HepG2 (cell line): ENCODE measurements at regions not wholly inside any gene's neighbourhood (a gene's known extent, or its start where the extent isn't known, plus 50 kb on each side); places are given as distances from the start of the nearest gene placed in this dataset.

ENCODE experiments used
- CC2D1A ChIP-seq: sonication (generic); formaldehyde crosslinking; IDR thresholded peaks from 2 replicates; pipeline ENCODE4 v1.8.1; 2023; ENCODE audit warnings: mild to moderate bottlenecking, missing genetic modification reagents
- CENPBD1 ChIP-seq: sonication (generic); formaldehyde crosslinking; IDR thresholded peaks from 2 replicates; pipeline ENCODE4 v1.8.0; 2022; ENCODE audit warnings: missing genetic modification reagents, low read depth, mild to moderate bottlenecking, borderline replicate concordance
- EHMT2 ChIP-seq: fragments of 200-600 bp; sonication (generic); IDR thresholded peaks from 2 replicates; pipeline ENCODE4 v1.7.0; 2017; ENCODE audit warnings: antibody characterized with exemption, low read depth, low read length, borderline replicate concordance
- HIVEP1 ChIP-seq: sonication (generic); formaldehyde crosslinking; IDR thresholded peaks from 2 replicates; pipeline ENCODE4 v1.4.0; 2020; ENCODE audit warnings: mild to moderate bottlenecking, missing genetic modification reagents
- HNRNPL ChIP-seq: fragments of 200-400 bp; formaldehyde crosslinking; IDR thresholded peaks from 2 replicates; pipeline ENCODE4 v1.6.1; 2017; ENCODE audit warnings: mild to moderate bottlenecking, low read depth, low read length
- HOXA3 ChIP-seq: sonication (generic); formaldehyde crosslinking; IDR thresholded peaks from 2 replicates; pipeline ENCODE4 v1.5.0; 2020; ENCODE audit warnings: missing genetic modification reagents
- KMT2A ChIP-seq: sonication (generic); formaldehyde crosslinking; IDR thresholded peaks from 2 replicates; pipeline ENCODE4 v1.4.0; 2020; ENCODE audit warnings: missing genetic modification reagents
- NFRKB ChIP-seq: fragments of 450-650 bp; IDR thresholded peaks from 2 replicates; pipeline ENCODE4 v1.6.1; 2017
- PBX2 ChIP-seq: IDR thresholded peaks from 2 replicates; pipeline ENCODE4 v1.6.1; 2016; ENCODE audit warnings: control low read depth
- POGK ChIP-seq: sonication (generic); formaldehyde crosslinking; conservative IDR thresholded peaks from 2 replicates; pipeline ENCODE4 v1.8.0; 2022; ENCODE audit warnings: mild to moderate bottlenecking, moderate library complexity, missing genetic modification reagents
- PPARG ChIP-seq: conservative IDR thresholded peaks from 2 replicates; pipeline ENCODE4 v1.6.1; 2016; ENCODE audit warnings: missing biosample characterization, missing genetic modification reagents
- TFDP2 ChIP-seq: sonication (generic); formaldehyde crosslinking; IDR thresholded peaks from 2 replicates; pipeline ENCODE4 v1.4.0; 2020; ENCODE audit warnings: missing genetic modification reagents
- ZGPAT ChIP-seq: IDR thresholded peaks from 2 replicates; pipeline ENCODE4 v1.6.1; 2016; ENCODE audit warnings: mild to moderate bottlenecking
- ZIK1 ChIP-seq: sonication (generic); formaldehyde crosslinking; IDR thresholded peaks from 2 replicates; pipeline ENCODE4 v1.5.0; 2020; ENCODE audit warnings: mild to moderate bottlenecking, low read depth, missing genetic modification reagents, borderline replicate concordance
- ZNF180 ChIP-seq: sonication (generic); formaldehyde crosslinking; IDR thresholded peaks from 2 replicates; pipeline ENCODE4 v1.4.0; 2020; ENCODE audit warnings: low read depth, missing genetic modification reagents, borderline replicate concordance
- ZNF34 ChIP-seq: sonication (generic); formaldehyde crosslinking; IDR thresholded peaks from 2 replicates; pipeline ENCODE4 v1.4.0; 2020; ENCODE audit warnings: mild to moderate bottlenecking, missing genetic modification reagents, borderline replicate concordance
- ZNF574 ChIP-seq: sonication (generic); formaldehyde crosslinking; IDR thresholded peaks from 2 replicates; pipeline ENCODE4 v1.4.0; 2020; ENCODE audit warnings: missing genetic modification reagents
- ZNF580 ChIP-seq: IDR thresholded peaks from 2 replicates; pipeline ENCODE4 v1.6.1; 2016; ENCODE audit warnings: low read depth, borderline replicate concordance
- ZNF644 ChIP-seq: IDR thresholded peaks from 2 replicates; pipeline ENCODE4 v1.6.1; 2016; ENCODE audit warnings: low read depth
- ZNF772 ChIP-seq: sonication (generic); formaldehyde crosslinking; IDR thresholded peaks from 2 replicates; pipeline ENCODE4 v1.5.0; 2020; ENCODE audit warnings: mild to moderate bottlenecking, missing genetic modification reagents

- no peak for TF ChIP-seq CC2D1A
- TF ChIP-seq ZGPAT (CRISPR knock-in tag): peak; percentile 97
- TF ChIP-seq HNRNPL: no peak
- no peak; the same call in none of the 2 replicates for TF ChIP-seq ZNF772 (CRISPR knock-in tag)
- TF ChIP-seq TFDP2 (CRISPR knock-in tag): peak; percentile 55
- TF ChIP-seq ZIK1 (CRISPR knock-in tag): no peak
- peak; percentile 83 for TF ChIP-seq ZNF574 (CRISPR knock-in tag)
- peak; percentile 91 for TF ChIP-seq ZNF644 (CRISPR knock-in tag)
- TF ChIP-seq ZNF580 (CRISPR knock-in tag): peak; percentile 81
- TF ChIP-seq NFRKB: no peak
- TF ChIP-seq HOXA3: peak; percentile 93
- TF ChIP-seq ZNF34: no peak
- TF ChIP-seq ZNF180: no peak
- TF ChIP-seq PBX2 (CRISPR knock-in tag): 0 out of 2 replicates have a peak, but pooled peaks have one; percentile 15
- 0 out of 2 replicates have a peak, but pooled peaks have one; percentile 76 for TF ChIP-seq POGK (CRISPR knock-in tag)
- TF ChIP-seq HIVEP1 (CRISPR knock-in tag): no peak; the same call in 1 of the 2 replicates
- peak; percentile 67; the same call in 1 of the 2 replicates for TF ChIP-seq KMT2A
- TF ChIP-seq CENPBD1 (CRISPR knock-in tag): no peak
- TF ChIP-seq PPARG (CRISPR knock-in tag): peak; percentile 83
- TF ChIP-seq EHMT2: peak; percentile 69
Measured at GRCh38 chr13:50244713-50245574, 229.7 kb downstream of the KCNRG start (continued).
